Hematopoietic multipotent progenitor cell (in vitro differentiated cells): ENCODE measurements at regions not wholly inside any gene's neighbourhood (a gene's known extent, or its start where the extent isn't known, plus 50 kb on each side); places are given as distances from the start of the nearest gene placed in this dataset.
"Not testable (repeated sequence)": the region's sequence is repeated elsewhere in the genome, so short reads cannot be mapped to it uniquely, and the experiment has no call there.

Experiments used
- DNase-seq, 3 donors: peaks; one replicate each; pipeline ENCODE4 v3.0.0-alpha.2; 2011 to 2015; ENCODE audit warnings: low read depth in 2 of 3, low spot score in 2 of 3

DNA sequence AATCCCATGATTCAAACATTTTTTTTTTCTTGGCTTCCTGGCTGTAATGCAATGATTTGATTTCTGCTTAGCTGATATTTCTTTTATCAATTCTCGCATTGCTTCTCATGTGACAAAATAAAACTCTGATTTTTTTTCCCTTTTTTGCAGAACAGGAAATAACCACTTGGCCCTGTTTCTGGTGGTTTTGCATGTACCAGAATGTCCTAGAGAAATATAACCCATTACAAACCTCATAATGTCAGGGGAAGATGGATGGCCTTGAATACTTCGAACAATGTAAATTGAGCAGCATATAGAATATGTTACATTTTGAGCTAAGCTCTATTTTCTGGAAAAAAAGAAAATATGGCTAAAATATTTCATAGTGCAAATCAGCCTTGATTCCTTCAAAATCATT, 275.6 kb downstream of the RAP2B start:
- DNase-seq, result peak in 2 of 3 donors; percentile 8 to 44

DNA sequence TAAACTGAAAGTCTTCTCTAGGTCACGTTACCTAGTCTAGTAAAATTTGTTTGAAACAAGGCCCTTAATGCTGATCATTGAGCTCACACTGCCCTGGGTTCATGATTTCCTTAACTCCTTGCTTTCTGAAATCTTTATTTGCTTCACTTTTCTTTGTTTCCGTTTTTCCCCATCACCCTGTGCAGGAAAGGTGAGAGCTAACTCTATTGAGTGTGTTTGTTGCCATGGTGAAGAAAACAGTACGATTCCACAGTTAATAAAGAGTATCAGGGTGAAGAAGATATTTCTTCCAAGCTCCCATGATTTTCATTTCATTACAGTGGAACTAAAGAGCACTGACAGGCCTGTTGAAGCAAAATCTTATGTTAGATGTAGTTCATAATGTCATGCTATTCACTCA, 276.2 kb downstream of the RAP2B start:
- no peak for DNase-seq

- no peak for DNase-seq
Measured at GRCh38 chr3:153439780-153440179, 277.8 kb downstream of the RAP2B start.

DNA sequence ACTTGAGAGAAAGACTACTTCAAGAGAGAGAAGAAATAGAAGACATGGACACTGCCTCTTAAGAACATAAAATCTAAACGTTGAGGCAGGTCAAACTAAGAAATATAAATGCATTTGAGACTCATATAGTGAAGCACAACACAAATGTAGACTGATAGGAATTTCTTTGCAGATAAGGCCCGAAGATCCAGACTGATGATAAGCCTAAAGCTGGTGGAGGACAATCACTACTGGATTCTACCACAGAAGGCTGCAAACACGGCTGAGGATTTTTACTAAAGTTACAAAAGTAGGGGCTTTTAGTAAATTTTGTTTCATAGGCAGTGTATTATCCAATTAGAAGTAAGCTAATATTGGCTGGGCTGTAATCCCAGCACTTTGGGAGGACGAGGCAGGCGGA, 278.3 kb downstream of the RAP2B start:
- DNase-seq, result no peak

DNA sequence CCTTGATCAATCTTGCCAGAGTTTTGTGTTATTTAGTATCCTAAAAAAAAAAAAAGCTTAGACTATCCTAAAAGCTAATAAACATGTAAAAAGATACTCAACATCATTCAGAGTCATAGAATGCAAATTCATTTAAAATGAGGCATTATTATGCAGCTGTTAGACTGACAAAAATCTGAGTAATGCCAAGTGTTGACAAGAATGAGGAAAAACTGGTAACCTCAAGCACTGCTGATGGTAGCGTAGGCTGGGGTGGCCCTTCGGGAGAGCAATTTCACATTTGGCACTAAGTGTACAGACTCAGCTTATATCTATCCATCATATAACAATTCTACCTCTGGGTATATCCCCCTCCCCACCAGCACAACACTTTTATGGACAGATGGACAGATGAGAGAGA, 280.4 kb downstream of the RAP2B start:
- no peak for DNase-seq

- DNase-seq, result no peak
Measured at GRCh38 chr3:153442799-153443487, 280.9 kb downstream of the RAP2B start.

DNA sequence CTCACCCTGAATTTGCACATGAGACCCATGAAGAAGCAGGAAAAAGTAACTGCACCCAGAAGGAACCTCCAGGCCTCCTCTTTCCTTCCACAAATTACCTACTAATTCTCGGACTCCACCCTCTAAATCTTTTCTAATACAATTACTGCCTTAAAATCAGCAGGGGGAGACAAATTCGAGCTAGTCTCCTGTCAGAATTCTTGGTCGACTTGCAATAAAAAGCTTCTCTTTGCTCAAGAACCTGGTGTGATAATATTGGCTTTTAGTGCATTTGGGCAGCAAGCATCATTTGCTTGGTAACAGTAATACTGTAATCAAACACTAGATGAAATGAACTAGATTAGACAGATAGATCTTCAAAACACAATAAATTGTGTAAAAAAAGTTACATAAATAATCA, 281.9 kb downstream of the RAP2B start:
- DNase-seq, result peak in 2 of 3 donors; percentile 19 to 41

DNA sequence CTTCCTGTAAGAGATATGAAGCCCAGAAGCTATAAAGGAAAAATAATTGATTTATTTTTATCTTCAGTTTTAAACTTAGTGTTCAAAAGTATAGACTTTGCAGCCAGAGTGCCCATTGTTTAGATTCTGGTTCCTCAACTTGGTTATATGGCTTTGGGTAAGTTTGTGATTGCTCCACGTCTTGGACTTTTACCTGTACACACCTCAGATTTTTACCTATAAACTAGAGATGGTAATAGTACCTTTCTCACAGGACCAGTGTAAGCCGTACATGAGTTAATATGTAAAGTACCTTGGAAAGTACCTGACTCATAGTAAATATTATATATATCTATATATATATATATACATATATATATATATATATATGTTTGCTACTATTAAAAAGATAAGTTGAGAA, 283.8 kb downstream of the RAP2B start:
- no peak for DNase-seq

GRCh38 chr3:153448151-153448829, 286.3 kb downstream of the RAP2B start:
- no peak for DNase-seq

DNA sequence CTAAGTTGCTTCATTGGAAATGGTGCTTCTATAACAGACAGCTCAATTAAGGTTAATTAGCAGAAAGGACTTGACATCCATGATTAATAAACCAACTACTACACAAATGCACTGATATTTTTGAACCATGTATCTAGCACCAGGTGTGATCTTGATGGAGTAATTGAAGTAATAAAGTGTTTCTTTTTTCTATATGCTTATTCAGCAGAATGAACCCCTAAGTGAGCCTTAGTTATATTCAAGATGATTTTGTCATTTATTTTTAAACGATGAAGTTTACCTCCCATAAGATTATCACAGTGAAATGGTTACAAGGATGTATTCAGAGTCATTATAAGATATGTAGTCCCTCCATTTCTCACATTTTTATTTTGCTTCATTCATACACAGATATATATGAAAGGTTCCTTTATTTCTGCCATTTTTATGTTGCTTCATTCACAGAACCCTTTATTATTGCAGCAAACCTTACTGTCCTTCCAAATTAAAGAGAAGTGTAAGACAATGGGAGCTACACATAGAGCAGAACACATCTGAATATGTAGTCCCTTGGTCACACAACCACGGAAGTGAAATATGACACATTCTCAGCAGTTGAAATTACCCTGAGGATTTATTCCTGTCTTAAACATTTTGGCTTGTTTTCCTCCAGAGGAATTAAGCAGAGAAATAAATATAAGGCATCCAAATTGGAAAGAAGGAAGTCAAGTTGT, 295.0 kb downstream of the RAP2B start:
- DNase-seq, result no peak

DNA sequence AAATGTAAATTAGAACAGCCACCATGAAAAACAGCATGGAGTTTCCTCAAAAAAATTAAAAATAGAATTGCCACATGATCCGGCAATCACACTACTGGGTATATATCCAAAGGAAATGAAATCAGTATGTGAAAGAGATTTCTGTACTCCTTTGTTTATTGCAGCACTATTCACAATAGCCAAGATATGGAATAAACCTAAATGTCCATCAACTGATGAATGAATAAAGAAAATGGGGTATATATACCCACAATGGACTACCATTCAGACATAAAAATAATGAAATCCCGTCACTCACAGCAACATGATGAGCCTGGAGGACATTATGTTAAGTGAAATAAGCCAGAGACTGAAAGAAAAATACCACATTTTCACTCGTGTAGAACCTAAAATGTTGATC, 296.9 kb downstream of the RAP2B start:
- DNase-seq, result no peak

DNA sequence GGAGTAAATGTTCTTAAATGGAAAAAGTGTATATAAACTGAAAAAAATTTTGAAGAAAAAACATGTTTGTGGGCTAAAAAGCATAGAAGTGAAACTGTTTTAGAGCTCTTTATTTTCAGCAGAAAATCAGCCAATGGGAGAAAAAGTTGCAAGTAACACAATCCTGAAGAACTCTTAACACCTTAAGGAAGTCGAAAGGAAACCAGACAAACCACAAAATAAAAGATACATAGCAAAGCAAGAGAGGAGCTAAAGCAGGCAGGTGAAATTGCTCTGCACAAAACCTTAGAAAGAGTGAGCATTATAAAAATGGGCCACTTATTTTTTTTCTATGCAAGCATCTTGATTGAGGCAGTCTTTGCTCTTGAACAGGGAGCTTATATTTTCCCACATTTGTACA, 300.5 kb downstream of the RAP2B start:
- no peak for DNase-seq

DNA sequence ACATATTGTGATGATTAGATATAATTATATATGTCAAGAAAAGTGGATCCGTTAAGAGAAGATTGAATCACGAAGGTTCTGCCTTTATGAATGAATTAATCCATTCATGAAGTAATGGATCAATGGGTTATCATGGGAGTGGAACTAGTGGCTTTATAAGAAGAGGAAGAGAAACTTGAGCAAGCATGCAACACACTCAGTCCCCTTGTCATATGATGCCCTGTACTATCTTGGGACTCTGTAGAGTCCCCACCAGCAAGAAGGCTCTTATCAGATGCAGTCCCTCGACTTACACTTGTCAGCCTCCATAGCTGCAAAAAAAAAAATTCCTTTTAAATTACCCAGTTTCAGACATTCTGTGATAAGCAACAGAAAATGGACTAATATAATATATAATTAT, 301.9 kb downstream of the RAP2B start:
- no peak for DNase-seq

- no peak for DNase-seq
Measured at GRCh38 chr3:153469162-153469561, 307.1 kb downstream of the RAP2B start.

DNA sequence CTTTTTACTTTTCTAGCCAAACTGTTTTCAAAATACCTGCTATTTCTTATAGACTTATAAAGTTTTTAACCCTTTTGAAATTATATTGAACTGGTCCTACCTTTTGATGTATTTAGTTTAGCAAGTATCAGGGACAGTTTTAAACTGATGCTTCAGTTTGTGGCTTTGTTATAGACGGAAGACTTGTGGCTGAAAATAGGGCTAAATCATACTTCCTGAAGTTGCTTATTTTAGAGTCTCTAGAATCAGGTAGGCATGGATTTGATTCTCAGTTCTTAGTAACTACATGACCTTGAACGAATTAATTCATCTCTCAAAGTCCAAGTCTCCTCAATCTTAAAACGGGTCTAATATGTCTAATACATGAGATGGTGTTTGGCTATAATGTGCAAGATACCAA, 322.8 kb downstream of the RAP2B start:
- DNase-seq, result peak in 1 of 3 donors; percentile 3

GRCh38 chr3:153495422-153495821, 333.4 kb downstream of the RAP2B start:
- no peak for DNase-seq

GRCh38 chr3:153502682-153503081, 340.7 kb downstream of the RAP2B start:
- no peak for DNase-seq

- DNase-seq, result no peak
Measured at GRCh38 chr3:153503873-153504272, 341.8 kb downstream of the RAP2B start.

- not testable (repeated sequence) for DNase-seq
Measured at GRCh38 chr3:153506205-153506604, 344.2 kb downstream of the RAP2B start.

DNA sequence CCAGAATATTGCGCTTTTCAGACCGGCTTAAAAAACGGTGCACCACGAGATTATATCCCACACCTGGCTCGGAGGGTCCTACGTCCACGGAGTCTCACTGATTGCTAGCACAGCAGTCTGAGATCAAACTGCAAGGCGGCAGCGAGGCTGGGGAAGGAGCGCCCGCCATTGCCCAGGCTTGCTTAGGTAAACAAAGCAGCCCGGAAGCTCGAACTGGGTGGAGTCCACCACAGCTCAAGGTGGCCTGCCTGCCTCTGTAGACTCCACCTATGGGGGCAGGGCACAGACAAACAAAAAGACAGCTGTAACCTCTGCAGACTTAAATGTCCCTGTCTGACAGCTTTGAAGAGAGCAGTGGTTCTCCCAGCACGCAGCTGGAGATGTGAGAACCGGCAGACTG, 344.7 kb downstream of the RAP2B start:
- not testable (repeated sequence) for DNase-seq

DNA sequence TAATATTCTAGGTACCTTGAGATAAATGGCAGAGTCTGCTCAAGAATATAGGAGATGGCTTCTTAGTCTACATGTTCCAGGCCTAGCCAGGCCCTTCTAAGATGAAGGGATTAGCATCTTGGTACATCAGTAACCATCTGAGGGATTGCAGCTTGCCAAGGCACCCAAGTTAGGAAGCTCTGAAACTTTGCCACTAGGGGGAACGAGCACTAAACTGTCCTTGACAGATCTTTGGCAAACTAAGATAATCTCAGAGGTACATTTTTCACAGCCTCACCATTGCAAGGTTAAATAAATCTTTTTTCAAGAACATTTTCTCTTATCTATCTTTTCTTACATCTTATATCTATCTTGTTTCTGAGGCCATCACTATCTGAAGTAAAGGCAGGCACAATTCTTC, 351.2 kb downstream of the RAP2B start:
- peak in 2 of 3 donors; percentile 1 to 9 for DNase-seq

DNA sequence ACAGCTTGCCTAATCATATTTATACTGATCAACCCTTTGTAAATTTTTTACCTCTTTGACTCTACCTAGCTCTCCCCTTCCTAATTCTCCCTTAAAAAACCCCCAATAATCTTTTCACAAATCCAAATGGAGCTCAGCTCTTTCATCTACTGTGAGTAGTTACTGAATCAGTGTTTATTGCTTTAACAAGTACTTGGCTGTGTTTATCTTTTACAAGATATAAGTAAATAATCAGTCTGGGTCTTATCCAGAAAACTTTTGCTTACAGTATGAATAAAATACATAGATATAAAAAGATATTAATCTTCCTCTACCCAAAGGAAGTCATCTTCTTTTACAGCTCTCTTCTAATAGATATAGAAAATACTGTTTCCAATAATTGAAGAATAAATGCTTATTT, 366.4 kb downstream of the RAP2B start:
- no peak for DNase-seq
